Osteocyte (in vitro differentiated cells): ENCODE measurements at regions not wholly inside any gene's neighbourhood (a gene's known extent, or its start where the extent isn't known, plus 50 kb on each side); places are given as distances from the start of the nearest gene placed in this dataset.

Source experiments
- DNase-seq: peaks from one replicate; pipeline ENCODE4 v3.0.0; 2021; ENCODE audit warnings: mixed read lengths; ENCODE audit not compliant: unreplicated experiment; ENCODE audit errors: extremely low spot score
- H3K27ac Mint-ChIP-seq: one replicate; pipeline ENCODE4 v1.8.0; 2021; ENCODE audit warnings: mild to moderate bottlenecking, mixed read lengths; ENCODE audit not compliant: unreplicated experiment
- H3K27me3 Mint-ChIP-seq: one replicate; pipeline ENCODE4 v1.8.0; 2021; ENCODE audit warnings: mixed read lengths; ENCODE audit not compliant: unreplicated experiment
- H3K36me3 Mint-ChIP-seq: one replicate; pipeline ENCODE4 v1.8.0; 2021; ENCODE audit warnings: mixed read lengths; ENCODE audit not compliant: unreplicated experiment
- H3K4me1 Mint-ChIP-seq: one replicate; pipeline ENCODE4 v1.8.0; 2021; ENCODE audit warnings: mixed read lengths; ENCODE audit not compliant: unreplicated experiment
- H3K4me3 Mint-ChIP-seq: one replicate; pipeline ENCODE4 v1.8.0; 2021; ENCODE audit warnings: mild to moderate bottlenecking, moderate library complexity, mixed read lengths; ENCODE audit not compliant: unreplicated experiment
- H3K9me3 Mint-ChIP-seq: one replicate; pipeline ENCODE4 v1.8.0; 2021; ENCODE audit warnings: mixed read lengths; ENCODE audit not compliant: unreplicated experiment
- TF ChIP-seq, protein P1 (sequence below): fragments of 200-600 bp; sonication (generic); IDR thresholded peaks from 2 replicates; pipeline ENCODE4 v1.5.0; 2021; ENCODE audit warnings: antibody characterized with exemption, mild to moderate bottlenecking, moderate library complexity

DNA sequence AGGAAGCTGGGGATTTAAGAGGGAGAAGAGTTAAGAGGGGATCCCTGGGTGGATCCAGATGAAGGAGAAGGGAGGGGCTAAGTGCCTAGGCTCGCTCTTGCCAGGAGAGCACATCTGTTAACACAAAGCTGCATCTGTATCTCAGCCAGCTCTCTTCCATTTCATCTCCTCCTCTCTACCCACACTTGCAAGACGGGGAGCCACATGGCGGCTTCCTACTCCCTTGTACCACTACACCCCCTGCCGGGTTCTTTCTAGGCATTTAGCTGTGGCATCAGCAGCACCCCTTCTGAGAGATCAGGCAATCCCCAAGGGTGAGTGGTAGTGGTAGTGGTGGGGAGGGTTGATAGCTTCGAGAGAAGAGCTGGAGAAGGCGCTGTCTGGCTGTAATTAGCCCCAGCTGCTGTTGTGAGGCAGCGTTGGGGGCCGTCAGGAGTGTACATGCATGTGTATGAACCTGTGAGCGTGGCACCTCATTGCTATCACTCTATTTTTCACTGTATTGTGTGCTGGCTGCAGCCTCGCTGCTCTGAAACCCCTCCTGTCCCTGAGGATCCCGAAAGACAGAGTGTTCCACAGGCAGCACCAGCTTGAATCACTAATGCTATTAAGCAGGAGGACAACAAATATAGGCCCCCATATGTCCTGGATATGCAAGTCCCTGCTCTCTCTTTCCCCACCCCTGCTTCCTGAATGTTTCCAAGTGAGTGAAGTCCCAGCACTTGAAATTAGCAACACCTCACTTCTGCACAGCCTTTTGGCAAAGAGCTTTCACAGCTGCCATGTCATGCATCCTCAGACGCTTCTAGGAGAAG lies 73.7 kb downstream of the RTL9 start:
- TF ChIP-seq, protein P1, sequence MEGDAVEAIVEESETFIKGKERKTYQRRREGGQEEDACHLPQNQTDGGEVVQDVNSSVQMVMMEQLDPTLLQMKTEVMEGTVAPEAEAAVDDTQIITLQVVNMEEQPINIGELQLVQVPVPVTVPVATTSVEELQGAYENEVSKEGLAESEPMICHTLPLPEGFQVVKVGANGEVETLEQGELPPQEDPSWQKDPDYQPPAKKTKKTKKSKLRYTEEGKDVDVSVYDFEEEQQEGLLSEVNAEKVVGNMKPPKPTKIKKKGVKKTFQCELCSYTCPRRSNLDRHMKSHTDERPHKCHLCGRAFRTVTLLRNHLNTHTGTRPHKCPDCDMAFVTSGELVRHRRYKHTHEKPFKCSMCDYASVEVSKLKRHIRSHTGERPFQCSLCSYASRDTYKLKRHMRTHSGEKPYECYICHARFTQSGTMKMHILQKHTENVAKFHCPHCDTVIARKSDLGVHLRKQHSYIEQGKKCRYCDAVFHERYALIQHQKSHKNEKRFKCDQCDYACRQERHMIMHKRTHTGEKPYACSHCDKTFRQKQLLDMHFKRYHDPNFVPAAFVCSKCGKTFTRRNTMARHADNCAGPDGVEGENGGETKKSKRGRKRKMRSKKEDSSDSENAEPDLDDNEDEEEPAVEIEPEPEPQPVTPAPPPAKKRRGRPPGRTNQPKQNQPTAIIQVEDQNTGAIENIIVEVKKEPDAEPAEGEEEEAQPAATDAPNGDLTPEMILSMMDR, result no peak
- H3K4me1 Mint-ChIP-seq, result no peaks in the 10 kb centered on the region
- H3K36me3 Mint-ChIP-seq, result no peaks in the 10 kb centered on the region
- peaks cover 68% of the 10 kb centered on the region for H3K27me3 Mint-ChIP-seq
- no peak for DNase-seq
- H3K9me3 Mint-ChIP-seq, result no peaks in the 10 kb centered on the region
- no peak overlapping the region for H3K27ac Mint-ChIP-seq
- H3K4me3 Mint-ChIP-seq, result no peak overlapping the region

DNA sequence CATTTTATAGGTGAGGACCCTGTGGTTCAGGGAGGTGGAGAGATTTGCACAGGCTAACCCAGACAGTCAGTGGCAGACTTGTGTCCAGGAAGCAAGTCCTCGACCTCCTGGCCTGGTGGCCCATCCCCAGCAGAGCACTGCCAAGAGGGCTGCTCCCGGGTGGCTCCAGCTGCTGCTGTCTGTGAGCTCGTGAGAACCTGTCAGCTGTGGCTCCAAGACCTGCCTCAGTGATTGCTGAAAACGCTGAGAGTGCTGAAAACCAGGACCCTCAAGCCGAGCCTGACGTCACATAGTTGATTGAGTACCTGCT lies 74.2 kb downstream of the RTL9 start:
- Mint-ChIP-seq H3K36me3 (no peaks in the 10 kb centered on the region), H3K27me3 (peaks cover 69% of the 10 kb centered on the region), H3K4me3 (no peak overlapping the region), H3K9me3 (no peaks in the 10 kb centered on the region), H3K27ac (no peak overlapping the region), H3K4me1 (no peaks in the 10 kb centered on the region)
- no peak for DNase-seq
- TF ChIP-seq, protein P1, result no peak

DNA sequence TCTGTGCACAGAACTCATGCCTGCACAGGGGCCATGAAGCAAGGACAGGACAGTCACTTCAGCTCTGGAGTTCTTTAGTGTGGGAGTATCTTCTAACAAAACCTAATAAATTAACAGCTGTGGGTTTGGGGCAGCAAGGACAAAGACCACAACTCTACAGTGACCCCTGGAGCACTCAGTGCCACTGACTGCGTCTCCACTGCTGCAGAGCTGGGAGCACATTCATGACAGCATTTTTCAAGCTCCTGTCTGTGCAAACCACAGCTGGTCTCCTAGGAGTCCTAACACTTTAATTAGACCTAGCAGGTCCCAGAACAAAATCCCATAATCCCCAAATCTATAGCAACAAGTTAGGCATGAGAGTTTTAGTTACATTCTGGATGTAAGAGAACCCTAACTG lies 76.5 kb downstream of the RTL9 start:
- Mint-ChIP-seq H3K36me3 (no peaks in the 10 kb centered on the region), H3K27me3 (peaks cover 71% of the 10 kb centered on the region), H3K9me3 (no peaks in the 10 kb centered on the region), H3K4me3 (no peak overlapping the region), H3K27ac (no peak overlapping the region), H3K4me1 (no peaks in the 10 kb centered on the region)
- TF ChIP-seq, protein P1, result no peak
- no peak for DNase-seq

DNA sequence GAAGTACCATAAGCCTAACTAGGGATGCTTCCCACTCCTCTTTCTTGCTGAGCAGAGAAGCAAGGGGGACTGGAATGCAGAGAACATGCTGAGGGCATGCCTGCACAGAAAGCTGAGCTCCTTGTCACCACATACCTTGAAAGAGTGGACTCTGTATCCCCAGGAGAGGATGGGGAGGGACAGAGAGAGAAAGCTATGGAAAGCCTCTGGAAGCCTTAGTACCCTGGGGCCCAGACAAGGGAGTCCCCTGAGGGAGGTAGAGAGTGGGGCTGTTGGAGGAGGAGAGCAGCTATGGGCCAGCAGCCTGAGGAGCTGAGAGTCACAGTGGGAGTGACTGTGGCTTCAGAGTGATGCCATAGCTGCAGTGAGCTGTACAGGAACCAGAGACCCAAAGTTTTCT lies 77.9 kb downstream of the RTL9 start:
- TF ChIP-seq, protein P1, result no peak
- H3K36me3 Mint-ChIP-seq, result no peaks in the 10 kb centered on the region
- no peaks in the 10 kb centered on the region for H3K4me1 Mint-ChIP-seq
- H3K4me3 Mint-ChIP-seq, result no peak overlapping the region
- DNase-seq, result no peak
- H3K27me3 Mint-ChIP-seq, result peaks cover 73% of the 10 kb centered on the region
- H3K27ac Mint-ChIP-seq, result no peak overlapping the region
- H3K9me3 Mint-ChIP-seq, result no peaks in the 10 kb centered on the region

DNA sequence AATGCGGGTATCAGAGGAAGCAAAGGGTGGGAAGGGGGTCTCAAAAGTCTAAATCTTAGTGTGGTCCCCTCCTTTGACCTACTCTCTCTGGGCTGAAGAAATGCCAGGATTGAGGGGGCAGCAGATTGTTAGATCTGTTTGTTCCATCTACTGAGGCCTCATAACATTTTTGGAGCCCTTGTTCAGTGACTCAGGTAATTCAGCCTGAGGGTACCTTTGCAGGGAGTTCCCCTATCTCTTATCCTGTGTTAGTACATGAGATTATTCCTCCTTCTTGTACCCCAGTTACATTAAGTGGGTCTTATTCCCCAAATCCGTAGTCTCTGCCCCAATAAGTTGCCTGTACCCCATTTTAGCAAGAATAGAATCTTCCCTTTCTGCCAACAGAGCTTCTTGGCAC lies 79.0 kb downstream of the RTL9 start:
- Mint-ChIP-seq H3K4me1 (no peaks in the 10 kb centered on the region), H3K9me3 (no peaks in the 10 kb centered on the region), H3K27me3 (peaks cover 74% of the 10 kb centered on the region), H3K27ac (no peak overlapping the region), H3K36me3 (no peaks in the 10 kb centered on the region), H3K4me3 (no peak overlapping the region)
- no peak for DNase-seq
- TF ChIP-seq, protein P1, result no peak
